HG02763 (cell line): ENCODE measurements at regions not wholly inside any gene's neighbourhood (a gene's known extent, or its start where the extent isn't known, plus 50 kb on each side); places are given as distances from the start of the nearest gene placed in this dataset.
"Not testable (repeated sequence)": the region's sequence is repeated elsewhere in the genome, so short reads cannot be mapped to it uniquely, and the experiment has no call there.

Source experiments
- ATAC-seq: cut with Tn5 transposase; IDR thresholded peaks from one replicate; pipeline ENCODE4 v1.9.1; 2021; ENCODE audit warnings: mild to moderate bottlenecking, moderate library complexity; ENCODE audit not compliant: unreplicated experiment

- ATAC-seq, result no peak
Observed at GRCh38 chr12:11535127-11535526, 114.3 kb upstream of the ETV6 start.

GRCh38 chr12:11539156-11539555 is 110.3 kb upstream of the ETV6 start:
- ATAC-seq, result no peak

- no peak for ATAC-seq
Observed at GRCh38 chr12:11540156-11540555, 109.3 kb upstream of the ETV6 start.

- no peak for ATAC-seq
Observed at GRCh38 chr12:11540615-11541310, 108.7 kb upstream of the ETV6 start.

- ATAC-seq, result no peak
Observed at GRCh38 chr12:11542599-11542998, 106.9 kb upstream of the ETV6 start.

GRCh38 chr12:11543457-11544158 is 105.9 kb upstream of the ETV6 start:
- no peak for ATAC-seq

- ATAC-seq, result peak; percentile 69
Observed at GRCh38 chr12:11545484-11546330, 103.8 kb upstream of the ETV6 start.

- not testable (repeated sequence) for ATAC-seq
Observed at GRCh38 chr12:11546582-11547270, 102.7 kb upstream of the ETV6 start.

GRCh38 chr12:11547271-11547646 is 102.2 kb upstream of the ETV6 start:
- ATAC-seq, result not testable (repeated sequence)

GRCh38 chr12:11549119-11549518 is 100.4 kb upstream of the ETV6 start:
- no peak for ATAC-seq

GRCh38 chr12:11553871-11554533 is 95.5 kb upstream of the ETV6 start:
- ATAC-seq, result peak; percentile 48

- no peak for ATAC-seq
Observed at GRCh38 chr12:11555195-11555594, 94.3 kb upstream of the ETV6 start.

- ATAC-seq, result no peak
Observed at GRCh38 chr12:11555743-11556625, 93.5 kb upstream of the ETV6 start.

- ATAC-seq, result no peak
Observed at GRCh38 chr12:11556682-11557081, 92.8 kb upstream of the ETV6 start.

- ATAC-seq, result no peak
Observed at GRCh38 chr12:11559626-11560340, 89.7 kb upstream of the ETV6 start.

GRCh38 chr12:11561411-11561810 is 88.1 kb upstream of the ETV6 start:
- no peak for ATAC-seq

- ATAC-seq, result no peak
Observed at GRCh38 chr12:11563785-11564739, 85.4 kb upstream of the ETV6 start.
